ENCODE measurements at regions not wholly inside any gene's neighbourhood (a gene's known extent, or its start where the extent isn't known, plus 50 kb on each side); places are given as distances from the start of the nearest gene placed in this dataset.
A peak's percentile ranks its signal among the peaks of the same experiment; 100 is the strongest.

GRCh38 chr11:122033193-122033592, 82.8 kb downstream of the BLID start:
- no peaks in the 10 kb centered on the region for H3K27me3 Mint-ChIP-seq
- DNase-seq, result no peak
- no peaks in the 10 kb centered on the region for H3K36me3 Mint-ChIP-seq (ENCODE audit: low read depth)
- no peaks in the 10 kb centered on the region for H3K9me3 Mint-ChIP-seq
- no peaks in the 10 kb centered on the region for H3K4me1 Mint-ChIP-seq
- intact Hi-C loops (cut with micrococcal nuclease), result no loop called here
- no peak overlapping the region for H3K4me3 Mint-ChIP-seq
- no peak overlapping the region for H3K27ac Mint-ChIP-seq

GRCh38 chr11:122032317-122032716, 83.7 kb downstream of the BLID start:
- Mint-ChIP-seq H3K27me3 (no peaks in the 10 kb centered on the region), H3K4me1 (no peaks in the 10 kb centered on the region), H3K36me3 (ENCODE audit: low read depth) (no peaks in the 10 kb centered on the region), H3K9me3 (no peaks in the 10 kb centered on the region), H3K4me3 (no peak overlapping the region), H3K27ac (no peak overlapping the region)
- no peak for DNase-seq
- intact Hi-C loops (cut with micrococcal nuclease), result no loop called here

- Mint-ChIP-seq H3K27ac (no peak overlapping the region), H3K27me3 (no peaks in the 10 kb centered on the region), H3K4me3 (no peak overlapping the region), H3K4me1 (no peaks in the 10 kb centered on the region), H3K36me3 (ENCODE audit: low read depth) (no peaks in the 10 kb centered on the region), H3K9me3 (no peaks in the 10 kb centered on the region)
- intact Hi-C loops (cut with micrococcal nuclease), result no loop called here
- DNase-seq, result no peak
These were observed 84.2 kb downstream of the BLID start for GRCh38 chr11:122031813-122032212.

- intact Hi-C loops (cut with micrococcal nuclease), result no loop called here
- peak; percentile 29 for DNase-seq
- Mint-ChIP-seq H3K27ac (no peak overlapping the region), H3K9me3 (no peaks in the 10 kb centered on the region), H3K4me3 (no peak overlapping the region), H3K36me3 (ENCODE audit: low read depth) (no peaks in the 10 kb centered on the region), H3K27me3 (no peaks in the 10 kb centered on the region), H3K4me1 (no peaks in the 10 kb centered on the region)
These were observed 85.7 kb downstream of the BLID start for GRCh38 chr11:122030286-122030685.

- H3K27me3 Mint-ChIP-seq, result no peaks in the 10 kb centered on the region
- peak; percentile 10 for DNase-seq
- H3K36me3 Mint-ChIP-seq (ENCODE audit: low read depth), result no peaks in the 10 kb centered on the region
- no peaks in the 10 kb centered on the region for H3K9me3 Mint-ChIP-seq
- intact Hi-C loops (cut with micrococcal nuclease), result no loop called here
- no peak overlapping the region for H3K27ac Mint-ChIP-seq
- H3K4me1 Mint-ChIP-seq, result no peaks in the 10 kb centered on the region
- H3K4me3 Mint-ChIP-seq, result no peak overlapping the region
These were observed 87.5 kb downstream of the BLID start for GRCh38 chr11:122028545-122028944.

- no peaks in the 10 kb centered on the region for H3K4me1 Mint-ChIP-seq
- DNase-seq, result peak; percentile 16
- H3K36me3 Mint-ChIP-seq (ENCODE audit: low read depth), result no peaks in the 10 kb centered on the region
- no peak overlapping the region for H3K4me3 Mint-ChIP-seq
- intact Hi-C loops (cut with micrococcal nuclease), result no loop called here
- no peaks in the 10 kb centered on the region for H3K9me3 Mint-ChIP-seq
- H3K27ac Mint-ChIP-seq, result no peak overlapping the region
- H3K27me3 Mint-ChIP-seq, result no peaks in the 10 kb centered on the region
These were observed 88.0 kb downstream of the BLID start for GRCh38 chr11:122028036-122028435.

GRCh38 chr11:122025757-122026156, 90.3 kb downstream of the BLID start:
- intact Hi-C loops (cut with micrococcal nuclease), result no loop called here
- Mint-ChIP-seq H3K4me3 (no peak overlapping the region), H3K27me3 (no peaks in the 10 kb centered on the region), H3K36me3 (ENCODE audit: low read depth) (no peaks in the 10 kb centered on the region), H3K4me1 (no peaks in the 10 kb centered on the region), H3K9me3 (no peaks in the 10 kb centered on the region), H3K27ac (no peak overlapping the region)
- DNase-seq, result peak; percentile 38

- Mint-ChIP-seq H3K27ac (no peak overlapping the region), H3K36me3 (ENCODE audit: low read depth) (no peaks in the 10 kb centered on the region), H3K9me3 (no peaks in the 10 kb centered on the region), H3K4me1 (no peaks in the 10 kb centered on the region), H3K27me3 (no peaks in the 10 kb centered on the region), H3K4me3 (no peak overlapping the region)
- intact Hi-C loops (cut with micrococcal nuclease), result no loop called here
- no peak for DNase-seq
These were observed 91.7 kb downstream of the BLID start for GRCh38 chr11:122024278-122024677.

GRCh38 chr11:122023614-122024250, 92.3 kb downstream of the BLID start:
- Mint-ChIP-seq H3K4me1 (no peaks in the 10 kb centered on the region), H3K36me3 (ENCODE audit: low read depth) (no peaks in the 10 kb centered on the region), H3K27me3 (no peaks in the 10 kb centered on the region), H3K9me3 (no peaks in the 10 kb centered on the region), H3K4me3 (no peak overlapping the region), H3K27ac (no peak overlapping the region)
- intact Hi-C loops (cut with micrococcal nuclease), result no loop called here
- DNase-seq, result no peak

DNA sequence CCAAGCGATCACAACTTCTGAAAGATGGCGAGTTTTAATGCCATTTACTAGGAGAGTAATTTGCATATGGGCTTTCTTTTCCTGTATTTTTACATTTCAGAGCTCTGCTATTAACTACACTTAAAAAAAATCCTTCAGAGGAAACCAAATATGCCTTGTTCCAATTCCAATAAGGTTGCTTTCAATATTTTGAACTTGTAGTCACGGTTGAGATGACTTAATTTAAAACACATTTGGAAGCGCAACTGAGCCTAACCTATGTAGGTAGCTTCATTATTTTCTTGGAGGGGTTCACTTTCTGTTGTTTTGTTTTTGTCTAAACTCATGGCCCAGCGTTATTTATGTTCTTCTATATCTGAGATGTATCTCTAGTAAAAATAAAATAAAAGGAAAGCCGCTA, 93.4 kb downstream of the BLID start:
- Mint-ChIP-seq H3K27me3 (no peaks in the 10 kb centered on the region), H3K4me3 (no peak overlapping the region), H3K9me3 (no peaks in the 10 kb centered on the region), H3K27ac (no peak overlapping the region), H3K36me3 (ENCODE audit: low read depth) (no peaks in the 10 kb centered on the region), H3K4me1 (no peaks in the 10 kb centered on the region)
- DNase-seq, result no peak
- intact Hi-C loops (cut with micrococcal nuclease), result no loop called here

DNA sequence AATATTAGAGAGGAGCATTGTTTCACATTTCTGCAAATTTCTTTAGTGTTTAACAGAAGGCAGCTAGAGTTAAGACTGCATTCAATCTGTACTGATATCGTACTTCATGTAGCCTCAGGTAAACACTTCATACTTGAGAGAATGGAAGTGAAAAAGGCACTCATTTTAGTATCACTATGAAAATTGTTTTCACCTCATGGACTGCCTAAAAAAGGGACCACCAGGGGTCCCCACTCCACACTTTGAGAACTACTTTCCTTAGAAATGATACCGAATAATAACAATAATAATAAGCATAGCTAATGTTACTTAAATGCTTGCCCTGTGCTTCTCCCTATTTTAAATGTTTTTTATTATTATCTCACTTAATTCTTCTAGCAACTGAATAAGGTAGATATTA, 95.1 kb downstream of the BLID start:
- intact Hi-C loops (cut with micrococcal nuclease), result no loop called here
- H3K9me3 Mint-ChIP-seq, result no peaks in the 10 kb centered on the region
- no peaks in the 10 kb centered on the region for H3K36me3 Mint-ChIP-seq (ENCODE audit: low read depth)
- DNase-seq, result no peak
- H3K27ac Mint-ChIP-seq, result no peak overlapping the region
- no peaks in the 10 kb centered on the region for H3K27me3 Mint-ChIP-seq
- H3K4me3 Mint-ChIP-seq, result no peak overlapping the region
- no peaks in the 10 kb centered on the region for H3K4me1 Mint-ChIP-seq

DNA sequence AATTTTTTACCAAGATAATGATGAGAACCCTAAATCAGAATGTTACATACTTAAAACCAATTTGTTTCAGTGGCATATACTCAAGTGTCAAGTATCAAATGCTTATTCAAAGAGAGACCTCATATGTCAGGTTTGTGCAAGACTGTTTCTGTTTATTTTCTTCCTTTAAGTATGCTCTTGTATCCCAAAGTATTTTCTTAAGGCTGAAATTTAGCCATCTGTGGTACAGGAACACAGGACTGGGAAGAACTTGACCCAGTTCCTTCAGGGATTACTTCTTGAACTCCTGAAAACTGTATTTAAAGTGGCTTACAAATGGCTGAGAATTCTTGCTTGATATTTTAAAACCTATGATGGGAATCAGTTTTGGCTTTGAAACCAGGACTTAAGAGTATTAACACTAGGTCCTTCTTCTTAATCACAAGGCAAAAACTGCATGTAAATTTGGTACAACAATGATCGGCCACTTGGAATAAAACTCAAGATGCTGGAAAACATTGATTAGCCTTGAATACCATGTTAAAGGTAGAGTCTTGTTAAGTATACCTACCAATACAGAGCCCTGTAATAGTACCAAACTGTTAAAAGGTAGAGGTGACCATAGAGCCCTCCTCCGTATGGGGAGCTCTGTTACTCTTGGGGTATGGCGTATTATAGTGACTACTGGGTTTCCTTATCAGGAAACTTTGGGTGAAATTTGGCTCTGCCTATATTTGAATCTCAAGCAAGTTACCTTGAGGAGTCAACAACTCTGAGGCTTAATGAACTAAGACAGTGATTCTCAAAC, 95.9 kb downstream of the BLID start:
- H3K4me1 Mint-ChIP-seq, result no peaks in the 10 kb centered on the region
- DNase-seq, result peak; percentile 21
- H3K36me3 Mint-ChIP-seq (ENCODE audit: low read depth), result no peaks in the 10 kb centered on the region
- H3K9me3 Mint-ChIP-seq, result no peaks in the 10 kb centered on the region
- H3K27ac Mint-ChIP-seq, result no peak overlapping the region
- no peak overlapping the region for H3K4me3 Mint-ChIP-seq
- H3K27me3 Mint-ChIP-seq, result no peaks in the 10 kb centered on the region
- intact Hi-C loops (cut with micrococcal nuclease), result no loop called here

GRCh38 chr11:122007601-122008071, 108.4 kb downstream of the BLID start:
- Mint-ChIP-seq H3K27ac (no peak overlapping the region), H3K4me1 (no peaks in the 10 kb centered on the region), H3K4me3 (no peak overlapping the region), H3K27me3 (no peaks in the 10 kb centered on the region), H3K9me3 (no peaks in the 10 kb centered on the region), H3K36me3 (ENCODE audit: low read depth) (no peaks in the 10 kb centered on the region)
- intact Hi-C loops (cut with micrococcal nuclease), result no loop called here
- DNase-seq, result peak; percentile 40

DNA sequence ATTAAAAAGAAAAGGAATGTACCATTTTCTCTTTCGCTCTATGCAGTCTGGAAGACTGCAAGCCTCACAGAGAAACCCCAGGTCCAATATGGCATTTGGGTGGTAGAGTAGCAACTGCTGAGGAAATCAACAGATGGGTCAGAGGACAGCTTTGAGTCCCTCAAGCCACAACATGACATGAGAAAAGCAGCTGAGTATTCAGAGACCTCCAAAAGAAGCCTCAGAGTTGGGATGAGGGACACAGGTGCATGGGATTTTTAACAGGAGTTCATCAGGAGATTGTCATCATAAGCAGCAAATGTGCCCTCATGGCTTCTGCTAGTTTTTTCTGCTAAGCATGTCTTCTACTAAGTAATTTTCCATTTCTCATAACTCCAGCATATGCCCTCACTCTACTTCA, 111.6 kb downstream of the BLID start:
- Mint-ChIP-seq H3K4me1 (no peaks in the 10 kb centered on the region), H3K36me3 (ENCODE audit: low read depth) (no peaks in the 10 kb centered on the region), H3K27ac (no peak overlapping the region), H3K9me3 (no peaks in the 10 kb centered on the region), H3K4me3 (no peak overlapping the region), H3K27me3 (no peaks in the 10 kb centered on the region)
- peak; percentile 28 for DNase-seq
- intact Hi-C loops (cut with micrococcal nuclease), result no loop called here

DNA sequence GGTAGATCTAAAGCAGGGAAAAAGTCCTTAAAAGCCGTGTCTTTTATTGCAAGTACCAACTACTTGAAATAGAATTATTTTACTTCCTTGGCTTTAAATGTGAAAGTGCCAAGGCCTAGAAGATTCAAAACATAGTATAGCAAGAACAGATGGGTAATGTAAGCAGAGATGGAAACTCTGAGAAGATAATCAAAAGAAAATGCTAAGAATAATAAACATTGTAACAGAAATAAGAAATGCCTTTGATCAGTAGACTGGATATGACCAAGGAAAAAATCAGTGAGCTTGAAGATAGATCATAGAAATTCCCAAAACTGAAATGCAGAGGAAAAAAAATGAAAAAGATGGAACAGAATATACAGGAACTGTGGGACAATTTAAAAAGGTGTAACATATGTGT, 113.1 kb downstream of the BLID start:
- no peaks in the 10 kb centered on the region for H3K27me3 Mint-ChIP-seq
- no peak overlapping the region for H3K27ac Mint-ChIP-seq
- DNase-seq, result no peak
- H3K36me3 Mint-ChIP-seq (ENCODE audit: low read depth), result no peaks in the 10 kb centered on the region
- intact Hi-C loops (cut with micrococcal nuclease), result no loop called here
- H3K4me3 Mint-ChIP-seq, result no peak overlapping the region
- no peaks in the 10 kb centered on the region for H3K4me1 Mint-ChIP-seq
- H3K9me3 Mint-ChIP-seq, result no peaks in the 10 kb centered on the region
